H1 (cell line): ENCODE measurements at regions not wholly inside any gene's neighbourhood (a gene's known extent, or its start where the extent isn't known, plus 50 kb on each side); places are given as distances from the start of the nearest gene placed in this dataset.

ENCODE experiments used
- ATF2 ChIP-seq: IDR thresholded peaks from 2 replicates; pipeline ENCODE4 v1.6.1; 2012; ENCODE audit warnings: low read length, inconsistent platforms
- CHD7 ChIP-seq: fragments of 300-600 bp; sonication (generic); IDR thresholded peaks from 2 replicates; pipeline ENCODE4 v1.7.1; 2012; ENCODE audit warnings: low read length, moderate library complexity, mild to moderate bottlenecking, inconsistent platforms; ENCODE audit not compliant: insufficient replicate concordance
- GTF2F1 ChIP-seq: IDR thresholded peaks from 2 replicates; pipeline ENCODE4 v1.6.1; 2012; ENCODE audit warnings: low read depth, low read length, improper control_type of control experiment, borderline replicate concordance
- HDAC6 ChIP-seq: IDR thresholded peaks from one replicate; pipeline ENCODE4 v1.7.1; 2012; ENCODE audit warnings: low read depth, mild to moderate bottlenecking, inconsistent platforms, low read length, moderate library complexity
- MAFK ChIP-seq: IDR thresholded peaks from 2 replicates; pipeline ENCODE4 v1.6.1; 2012; ENCODE audit warnings: low read depth, mild to moderate bottlenecking, improper control_type of control experiment, low read length
- NANOG ChIP-seq: IDR thresholded peaks from 2 replicates; pipeline ENCODE4 v1.6.1; 2011; ENCODE audit warnings: low read length, low read depth, mild to moderate bottlenecking, inconsistent platforms; ENCODE audit not compliant: insufficient read depth, poor library complexity, severe bottlenecking
- SP1 ChIP-seq: IDR thresholded peaks from 2 replicates; pipeline ENCODE4 v1.6.1; 2011; ENCODE audit warnings: low read depth, low read length
- SP2 ChIP-seq: IDR thresholded peaks from 2 replicates; pipeline ENCODE4 v1.6.1; 2012; ENCODE audit warnings: mild to moderate bottlenecking, low read length, inconsistent platforms
- SUZ12 ChIP-seq: fragments of 200-600 bp; sonication (generic); IDR thresholded peaks from 2 replicates; pipeline ENCODE4 v1.6.1; 2012; ENCODE audit warnings: mild to moderate bottlenecking, inconsistent platforms, low read length, moderate library complexity, mixed read lengths

- TF ChIP-seq CHD7 (no peak), NANOG (no peak), GTF2F1 (no peak), SP2 (no peak), ATF2 (no peak), SUZ12 (no peak), HDAC6 (no peak), MAFK (no peak), SP1 (no peak)
- TF ChIP-seq, all 59 proteins: peak for 0
Observed at GRCh38 chr2:217016796-217017419, 157.0 kb upstream of the TNP1 start (continued).
